CD14-positive monocyte (primary cell): ENCODE measurements at regions not wholly inside any gene's neighbourhood (a gene's known extent, or its start where the extent isn't known, plus 50 kb on each side); places are given as distances from the start of the nearest gene placed in this dataset.
"Not testable (repeated sequence)": the region's sequence is repeated elsewhere in the genome, so short reads cannot be mapped to it uniquely, and the experiment has no call there.

Experiments used
- DNase-seq, 3 donors: peaks; one replicate each; pipeline ENCODE4 v3.0.0-alpha.2; 2011 to 2022
- H2AFZ ChIP-seq: 2 replicates; pipeline ENCODE4 v1.6.0; 2012; ENCODE audit warnings: mild to moderate bottlenecking, low read depth, low read length, inconsistent platforms; ENCODE audit not compliant: insufficient read depth, poor library complexity, severe bottlenecking
- H3K27ac ChIP-seq, 2 donors: 1 replicate in 1 of 2; 2 replicates in 1 of 2; pipeline ENCODE4 v1.5.1; 2012 to 2013; ENCODE audit warnings: low read length in 2 of 2, control low read depth in 1 of 2, inconsistent platforms in 1 of 2, low read depth in 1 of 2, mild to moderate bottlenecking in 1 of 2
- H3K27me3 ChIP-seq, 2 donors: one replicate each; pipeline versions ENCODE4 v1.6.0 to v1.6.1; 2011 to 2013; ENCODE audit warnings: low read length in 2 of 2; ENCODE audit not compliant: control insufficient read depth in 2 of 2, insufficient read depth in 2 of 2
- H3K36me3 ChIP-seq, 2 donors: replicated peaks in 1 of 2; 1 replicate in 1 of 2; 2 replicates in 1 of 2; pipeline versions ENCODE4 v1.5.1 to v1.6.1; 2012 to 2013; ENCODE audit warnings: low read length in 2 of 2, control low read depth in 1 of 2, inconsistent platforms in 1 of 2, mild to moderate bottlenecking in 1 of 2; ENCODE audit not compliant: insufficient read depth in 2 of 2, control insufficient read depth in 1 of 2
- H3K4me1 ChIP-seq, 2 donors: 1 replicate in 1 of 2; 2 replicates in 1 of 2; pipeline versions ENCODE4 v1.5.1 to v1.6.1; 2012 to 2013; ENCODE audit warnings: low read length in 2 of 2, control low read depth in 1 of 2, inconsistent platforms in 1 of 2, mild to moderate bottlenecking in 1 of 2, moderate library complexity in 1 of 2; ENCODE audit not compliant: insufficient read depth in 2 of 2, control insufficient read depth in 1 of 2
- H3K4me2 ChIP-seq: replicated peaks from 2 replicates; pipeline ENCODE3; 2012; ENCODE audit warnings: low read length, moderate library complexity, mild to moderate bottlenecking; ENCODE audit not compliant: poor library complexity, severe bottlenecking; ENCODE audit errors: extremely low read depth
- H3K4me3 ChIP-seq, 3 experiments: fragments of 200-600 bp in 1 of 3; sonication (generic) in 1 of 3; replicated peaks in 1 of 3; 1 replicate in 2 of 3; 2 replicates in 1 of 3; pipeline ENCODE4 v1.5.1; 2011 to 2013; ENCODE audit warnings: low read length in 3 of 3, mild to moderate bottlenecking in 3 of 3, control low read depth in 2 of 3, low read depth in 2 of 3, inconsistent platforms in 1 of 3, moderate library complexity in 1 of 3
- H3K79me2 ChIP-seq: 2 replicates; pipeline ENCODE4 v1.6.0; 2012; ENCODE audit warnings: mild to moderate bottlenecking, control low read depth, inconsistent platforms, low read length, moderate library complexity; ENCODE audit not compliant: insufficient read depth
- H3K9ac ChIP-seq: 2 replicates; pipeline ENCODE4 v1.6.0; 2017; ENCODE audit warnings: low read length, mild to moderate bottlenecking; ENCODE audit not compliant: insufficient read depth, poor library complexity, severe bottlenecking
- H3K9me3 ChIP-seq, 2 donors: replicated peaks in 1 of 2; 1 replicate in 1 of 2; 2 replicates in 1 of 2; pipeline versions ENCODE4 v1.5.1 to v1.6.1; 2012 to 2013; ENCODE audit warnings: low read length in 2 of 2, control low read depth in 1 of 2; ENCODE audit not compliant: control insufficient read depth in 1 of 2, insufficient read depth in 1 of 2
- H4K20me1 ChIP-seq: 2 replicates; pipeline ENCODE4 v1.6.0; 2012; ENCODE audit warnings: mild to moderate bottlenecking, low read length, control low read depth, moderate library complexity; ENCODE audit not compliant: insufficient read depth
- H3K27ac Mint-ChIP-seq, 7 donors: one replicate each; pipeline ENCODE4 v1.8.0; 2020; ENCODE audit warnings: mild to moderate bottlenecking in 7 of 7, mixed read lengths in 7 of 7, moderate library complexity in 6 of 7, inconsistent platforms in 2 of 7
- H3K27me3 Mint-ChIP-seq, 3 donors: one replicate each; pipeline ENCODE4 v1.8.0; 2021 to 2022; ENCODE audit warnings: low read depth in 3 of 3, mild to moderate bottlenecking in 3 of 3, mixed read lengths in 3 of 3, moderate library complexity in 3 of 3, inconsistent platforms in 1 of 3
- H3K36me3 Mint-ChIP-seq, 2 donors: one replicate each; pipeline ENCODE4 v1.8.0; 2020; ENCODE audit warnings: mixed read lengths in 2 of 2, inconsistent platforms in 1 of 2, mild to moderate bottlenecking in 1 of 2
- H3K4me1 Mint-ChIP-seq: one replicate; pipeline ENCODE4 v1.8.0; 2020; ENCODE audit warnings: mild to moderate bottlenecking, mixed read lengths
- H3K4me3 Mint-ChIP-seq, 2 donors: one replicate each; pipeline ENCODE4 v1.8.0; 2020; ENCODE audit warnings: mild to moderate bottlenecking in 2 of 2, mixed read lengths in 2 of 2, moderate library complexity in 1 of 2
- H3K9me3 Mint-ChIP-seq, 7 donors: one replicate each; pipeline ENCODE4 v1.8.0; 2020 to 2022; ENCODE audit warnings: mixed read lengths in 7 of 7, mild to moderate bottlenecking in 6 of 7, moderate library complexity in 6 of 7, inconsistent platforms in 2 of 7
- WGBS: methylation state at CpG from one replicate; pipeline ENCODE4 v1.1.5; 2013; ENCODE audit warnings: missing lambda C conversion rate; ENCODE audit not compliant: insufficient coverage; 5-methylcytosine and 5-hydroxymethylcytosine counted together
- intact Hi-C, 2 donors: fragments of 100-400 bp; cut with micrococcal nuclease; formaldehyde crosslinking; loops; one replicate each; pipeline versions ENCODE4 v1.15.0 to v1.15.1; 2023
- TF ChIP-seq, protein P1 (sequence below): fragments of 200-600 bp; IDR thresholded peaks from one replicate; pipeline ENCODE4 v1.8.0; 2022; ENCODE audit warnings: antibody characterized with exemption, mild to moderate bottlenecking

GRCh38 chr4:3636646-3637320, 104.6 kb upstream of the LRPAP1 start:
- H2AFZ ChIP-seq = no peak overlapping the region
- Mint-ChIP-seq H3K4me3 (no peak overlapping the region), H3K27ac (no peak overlapping the region), H3K36me3 (no peaks in the 10 kb centered on the region), H3K27me3 (peaks cover 6 to 16% (median 8%) of the 10 kb centered on the region in 3 donors), H3K9me3 (peaks cover 3 to 14% (median 9%) of the 10 kb centered on the region in 7 donors), H3K4me1 (no peaks in the 10 kb centered on the region)
- 87% methylated on average over 10 of the region's 12 CpGs for WGBS
- no peak for DNase-seq
- no peak overlapping the region for H3K4me3 ChIP-seq
- H3K79me2 ChIP-seq = no peaks in the 10 kb centered on the region
- TF ChIP-seq, protein P1, sequence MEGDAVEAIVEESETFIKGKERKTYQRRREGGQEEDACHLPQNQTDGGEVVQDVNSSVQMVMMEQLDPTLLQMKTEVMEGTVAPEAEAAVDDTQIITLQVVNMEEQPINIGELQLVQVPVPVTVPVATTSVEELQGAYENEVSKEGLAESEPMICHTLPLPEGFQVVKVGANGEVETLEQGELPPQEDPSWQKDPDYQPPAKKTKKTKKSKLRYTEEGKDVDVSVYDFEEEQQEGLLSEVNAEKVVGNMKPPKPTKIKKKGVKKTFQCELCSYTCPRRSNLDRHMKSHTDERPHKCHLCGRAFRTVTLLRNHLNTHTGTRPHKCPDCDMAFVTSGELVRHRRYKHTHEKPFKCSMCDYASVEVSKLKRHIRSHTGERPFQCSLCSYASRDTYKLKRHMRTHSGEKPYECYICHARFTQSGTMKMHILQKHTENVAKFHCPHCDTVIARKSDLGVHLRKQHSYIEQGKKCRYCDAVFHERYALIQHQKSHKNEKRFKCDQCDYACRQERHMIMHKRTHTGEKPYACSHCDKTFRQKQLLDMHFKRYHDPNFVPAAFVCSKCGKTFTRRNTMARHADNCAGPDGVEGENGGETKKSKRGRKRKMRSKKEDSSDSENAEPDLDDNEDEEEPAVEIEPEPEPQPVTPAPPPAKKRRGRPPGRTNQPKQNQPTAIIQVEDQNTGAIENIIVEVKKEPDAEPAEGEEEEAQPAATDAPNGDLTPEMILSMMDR = no peak
- no peaks in the 10 kb centered on the region for H3K36me3 ChIP-seq
- H3K27me3 ChIP-seq = no peaks in the 10 kb centered on the region
- H4K20me1 ChIP-seq = no peaks in the 10 kb centered on the region
- H3K4me1 ChIP-seq = no peaks in the 10 kb centered on the region
- H3K9ac ChIP-seq = no peak overlapping the region
- peaks cover 0 to 9% of the 10 kb centered on the region in 2 donors for H3K9me3 ChIP-seq
- H3K27ac ChIP-seq = no peak overlapping the region
- intact Hi-C loops = no loop called here
- no peak overlapping the region for H3K4me2 ChIP-seq

GRCh38 chr4:3636020-3636419, 103.8 kb upstream of the LRPAP1 start:
- H3K4me1 Mint-ChIP-seq, H3K36me3 Mint-ChIP-seq, H3K4me2 ChIP-seq, H3K4me3 ChIP-seq, H2AFZ ChIP-seq, H3K36me3 ChIP-seq, DNase-seq, H3K4me1 ChIP-seq, intact Hi-C loops, H3K4me3 Mint-ChIP-seq, H3K9ac ChIP-seq, H3K9me3 ChIP-seq, H3K79me2 ChIP-seq, H4K20me1 ChIP-seq, H3K27ac ChIP-seq, H3K27me3 ChIP-seq: not testable (repeated sequence)
- 100% methylated on average over 1 of the region's 2 CpGs for WGBS
- peaks cover 6 to 17% (median 8%) of the 10 kb centered on the region in 3 donors for H3K27me3 Mint-ChIP-seq
- H3K9me3 Mint-ChIP-seq = peaks cover 3 to 14% (median 9%) of the 10 kb centered on the region in 7 donors
- H3K27ac Mint-ChIP-seq = peak overlapping the region in 1 of 7 donors; percentile 15
